GM19023 (cell line): ENCODE measurements at regions not wholly inside any gene's neighbourhood (a gene's known extent, or its start where the extent isn't known, plus 50 kb on each side); places are given as distances from the start of the nearest gene placed in this dataset.

Experiments
- ATAC-seq: cut with Tn5 transposase; IDR thresholded peaks from one replicate; pipeline ENCODE4 v1.9.1; 2021; ENCODE audit warnings: mild to moderate bottlenecking, moderate library complexity; ENCODE audit not compliant: unreplicated experiment

DNA sequence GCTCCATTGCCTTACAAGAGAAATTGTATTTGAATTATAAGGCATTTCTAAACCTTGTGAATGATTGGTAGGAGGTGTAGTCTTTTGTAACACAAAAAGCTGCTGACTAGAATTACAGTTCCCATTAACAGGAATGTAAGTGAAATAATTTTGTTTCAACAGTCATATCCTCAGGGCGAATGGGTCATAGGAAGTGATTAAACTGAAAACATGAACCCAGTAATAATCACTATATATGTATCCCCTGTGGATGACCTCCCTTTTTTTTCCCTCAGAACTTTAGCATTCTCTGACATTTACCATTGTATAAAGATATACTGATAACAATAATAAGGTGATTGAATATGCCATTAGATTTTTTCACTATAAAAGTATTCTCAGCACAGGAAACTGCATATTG, 312.3 kb downstream of the ATP23 start:
- no peak for ATAC-seq

- no peak for ATAC-seq
Measured at GRCh38 chr12:58254463-58255100, 313.2 kb downstream of the ATP23 start.

- no peak for ATAC-seq
Measured at GRCh38 chr12:58262796-58263195, 321.4 kb downstream of the ATP23 start.

DNA sequence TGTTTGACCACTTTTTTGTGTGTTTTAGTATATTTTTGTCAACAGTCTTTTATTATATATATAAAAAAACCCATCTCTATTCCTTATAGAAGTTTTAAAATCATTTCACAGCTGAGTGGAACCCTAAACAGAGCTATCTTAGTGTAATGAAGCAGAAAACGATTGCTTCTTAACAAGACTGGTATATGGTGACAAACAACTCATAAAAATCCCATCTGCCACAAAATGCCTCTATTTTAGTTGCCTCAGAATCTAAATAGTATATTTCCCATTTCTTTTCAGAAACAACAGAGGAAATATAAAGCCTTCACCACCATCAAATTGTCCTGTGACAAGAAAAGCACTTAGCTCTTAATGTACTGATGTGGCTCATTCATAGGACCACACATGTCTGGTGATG, 322.4 kb downstream of the ATP23 start:
- no peak for ATAC-seq

DNA sequence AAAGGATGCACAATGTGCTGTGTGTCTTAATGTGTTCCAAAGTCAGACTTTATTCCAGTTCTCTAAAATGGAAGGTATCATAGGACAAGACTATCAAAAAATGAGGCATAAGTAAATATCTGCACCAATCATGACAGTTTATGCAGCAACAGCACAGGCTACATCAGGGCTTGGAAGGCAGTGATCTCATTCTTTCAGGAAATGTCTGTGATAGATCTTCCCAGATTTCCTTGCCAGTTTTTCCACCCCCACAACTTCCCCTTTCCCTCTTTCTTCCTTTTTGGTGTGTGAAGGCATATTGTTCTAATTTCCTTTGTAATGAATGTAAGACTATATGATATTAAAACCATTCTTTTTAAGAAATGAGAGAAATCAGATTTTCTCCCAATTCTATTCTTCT, 326.7 kb downstream of the ATP23 start:
- ATAC-seq: no peak

GRCh38 chr12:58269476-58269875, 328.1 kb downstream of the ATP23 start:
- ATAC-seq: no peak

GRCh38 chr12:58270966-58271705, 329.8 kb downstream of the ATP23 start:
- no peak for ATAC-seq

DNA sequence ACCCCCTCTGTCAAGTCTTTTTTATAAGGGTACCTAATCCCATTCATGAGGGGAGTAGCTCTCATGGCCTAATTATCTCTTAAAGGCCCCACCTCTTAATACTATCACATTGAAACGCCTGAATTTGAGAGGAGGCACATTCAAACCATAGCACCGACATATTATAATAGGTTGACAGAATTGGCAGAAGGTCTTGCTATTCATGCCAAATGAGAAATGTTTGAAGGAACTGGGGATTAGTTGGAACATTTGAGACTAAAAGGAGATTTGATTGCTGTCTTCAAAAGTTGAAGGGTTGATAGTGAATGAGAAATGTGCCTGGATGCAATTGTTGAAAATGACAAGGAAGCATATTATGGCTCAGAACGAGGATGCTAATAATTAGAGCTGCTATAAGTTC, 331.1 kb downstream of the ATP23 start:
- no peak for ATAC-seq

- ATAC-seq: no peak
Measured at GRCh38 chr12:58277231-58277630, 335.9 kb downstream of the ATP23 start.

DNA sequence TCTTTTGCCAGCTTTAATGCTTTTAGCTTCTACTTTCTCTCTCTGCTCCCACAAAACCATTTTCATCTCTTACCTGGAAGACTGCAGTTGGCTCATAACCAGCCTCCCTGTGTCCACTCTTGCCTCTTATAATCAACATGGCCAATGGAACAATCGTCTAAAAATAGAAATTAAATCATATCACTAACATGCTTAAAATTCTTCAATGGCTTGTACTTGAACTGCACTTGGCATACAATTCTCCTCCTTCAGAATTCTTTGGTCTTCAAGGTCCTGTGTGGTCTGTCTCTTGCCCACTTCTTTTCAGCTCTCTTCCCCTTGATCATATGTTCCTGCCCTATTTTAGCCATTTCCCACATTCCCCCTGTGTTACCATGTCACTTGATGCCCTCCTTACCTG, 342.2 kb downstream of the ATP23 start:
- ATAC-seq: no peak

GRCh38 chr12:58285551-58285950, 344.2 kb downstream of the ATP23 start:
- no peak for ATAC-seq

- no peak for ATAC-seq
Measured at GRCh38 chr12:58286353-58286752, 345.0 kb downstream of the ATP23 start.

DNA sequence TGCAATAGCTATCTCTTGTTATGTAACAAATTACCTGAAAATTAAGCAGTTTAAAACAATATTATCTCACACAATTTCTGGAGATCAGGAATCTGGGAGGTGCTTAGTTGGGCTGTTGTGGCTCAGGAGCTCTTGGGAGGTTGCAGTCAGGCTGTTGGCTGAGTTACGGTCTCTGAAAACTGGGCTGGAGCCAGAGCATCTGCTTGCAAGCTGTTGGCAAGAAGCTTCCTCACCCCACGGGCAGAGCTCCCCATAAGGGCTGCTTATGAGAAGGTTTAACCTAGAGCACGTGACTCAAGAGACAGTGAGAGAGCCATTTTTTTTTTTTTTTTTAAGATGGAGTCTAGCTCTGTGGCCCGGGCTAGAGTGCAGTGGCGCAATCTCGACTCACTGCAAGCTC, 346.8 kb downstream of the ATP23 start:
- no peak for ATAC-seq

- peak; percentile 81 for ATAC-seq
Measured at GRCh38 chr12:58291106-58291505, 349.7 kb downstream of the ATP23 start.

DNA sequence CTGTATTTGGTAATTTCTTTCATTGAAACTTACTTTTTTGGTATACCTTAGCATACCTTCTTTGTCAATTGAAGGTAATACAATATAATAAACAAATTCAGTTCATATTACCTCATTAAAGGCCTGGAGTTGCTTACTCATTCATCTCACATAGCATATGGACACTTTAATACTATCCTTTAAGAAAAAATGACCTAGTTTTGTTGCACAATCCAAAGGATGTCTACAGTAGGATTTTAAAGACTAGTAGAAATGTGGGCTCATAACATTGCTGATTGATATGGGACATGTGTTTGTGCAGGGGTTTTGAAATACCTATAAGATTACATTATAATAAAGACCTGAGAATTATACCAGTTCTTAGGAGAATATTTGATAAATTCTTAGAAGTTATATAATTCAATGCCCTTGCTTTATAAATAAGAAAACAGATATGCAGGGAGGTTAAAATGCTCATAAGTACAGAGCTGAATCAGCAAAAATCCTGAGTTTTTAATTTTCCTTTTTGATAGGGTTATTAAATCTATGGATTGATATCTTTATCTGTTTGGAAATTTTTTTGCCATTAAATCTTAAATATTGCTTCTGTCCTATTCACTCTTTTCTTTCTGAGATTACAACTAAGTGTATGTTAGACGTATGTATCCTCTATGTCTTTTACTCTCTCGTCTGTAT, 352.1 kb downstream of the ATP23 start:
- no peak for ATAC-seq

DNA sequence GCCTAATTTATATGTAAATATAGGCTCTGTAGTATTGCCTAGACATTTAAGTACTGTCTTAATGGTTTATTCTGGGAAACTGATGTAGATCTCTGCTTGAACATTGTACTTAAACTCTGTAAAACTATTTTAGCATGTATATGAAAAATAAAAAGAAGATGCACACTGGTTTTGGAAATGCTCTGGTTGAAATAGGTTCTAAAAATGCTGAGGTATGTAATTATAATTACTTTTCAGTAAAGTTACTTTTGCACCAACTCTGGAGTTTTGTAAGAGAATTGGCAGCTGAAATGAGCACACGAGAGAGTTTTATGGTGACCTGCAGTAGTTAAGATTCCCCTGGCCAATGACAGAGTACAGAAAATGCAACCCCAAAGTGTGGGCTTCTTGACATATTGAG, 353.9 kb downstream of the ATP23 start:
- no peak for ATAC-seq

DNA sequence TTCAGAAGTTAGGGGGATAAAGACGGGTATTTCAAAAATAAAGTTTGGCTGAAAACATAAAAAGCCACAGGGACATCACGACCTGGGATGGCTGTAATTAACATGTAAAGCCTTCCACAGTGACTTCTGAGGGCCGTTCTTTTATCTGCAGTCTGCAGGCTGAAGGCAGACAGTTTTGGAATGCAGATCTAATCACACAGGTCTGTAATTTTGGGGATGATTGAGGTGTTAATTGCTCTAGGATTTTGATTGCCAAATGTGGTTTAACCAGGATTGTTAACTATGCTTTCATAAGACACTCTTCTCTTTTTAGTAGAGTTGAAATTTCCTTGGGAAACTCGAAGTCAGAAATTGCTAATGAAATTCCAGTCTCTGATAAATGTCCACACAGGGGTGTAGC, 355.5 kb downstream of the ATP23 start:
- no peak for ATAC-seq

- ATAC-seq: no peak
Measured at GRCh38 chr12:58298803-58299202, 357.4 kb downstream of the ATP23 start.

DNA sequence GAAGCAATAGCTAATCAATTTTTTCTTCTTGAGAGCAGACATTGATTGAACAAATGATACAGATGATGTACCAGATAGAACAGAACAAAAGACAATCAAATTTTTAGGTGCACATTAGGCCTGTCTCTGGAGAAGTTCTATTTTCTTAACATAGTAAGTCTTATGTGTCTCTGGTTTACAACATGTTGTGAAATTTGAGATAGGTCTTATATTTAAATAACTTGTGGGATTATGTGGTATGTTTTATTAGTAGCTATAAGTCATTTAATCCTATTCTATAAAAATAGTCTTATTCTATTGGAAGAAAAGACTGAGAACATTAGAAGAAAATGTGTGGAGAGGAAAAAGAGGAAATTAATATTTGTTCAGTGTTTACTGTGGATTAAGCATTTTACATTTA, 358.0 kb downstream of the ATP23 start:
- no peak for ATAC-seq

GRCh38 chr12:58301038-58301729, 359.8 kb downstream of the ATP23 start:
- no peak for ATAC-seq

DNA sequence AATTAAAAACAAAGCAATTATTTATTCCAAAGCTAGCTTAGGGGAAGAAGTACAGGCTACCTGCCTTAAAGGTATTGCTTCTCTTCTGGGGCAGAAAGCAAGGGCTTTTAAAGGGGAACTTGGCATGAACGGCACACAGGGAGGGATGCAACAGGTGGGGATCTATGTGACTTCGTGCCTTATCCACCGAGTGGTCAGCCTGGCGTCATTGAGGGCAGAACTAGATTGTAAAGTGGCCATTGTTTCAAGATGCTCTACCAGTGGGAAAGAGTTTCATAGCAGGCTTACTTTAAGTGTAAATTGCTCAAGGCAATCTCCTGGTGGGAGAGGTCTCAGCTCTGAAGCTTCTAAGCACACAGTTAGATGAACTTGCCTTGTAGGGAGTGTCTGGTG, 360.4 kb downstream of the ATP23 start:
- ATAC-seq: no peak
